Calu3 (cell line): ENCODE measurements at regions not wholly inside any gene's neighbourhood (a gene's known extent, or its start where the extent isn't known, plus 50 kb on each side); places are given as distances from the start of the nearest gene placed in this dataset.

Experiments
- BruUV-seq: library from RNA; stranded (reverse); fragments of 400-500 nt; replicated peaks from 2 replicates; lab custom pipeline; 2021; lab: Mats Ljungman, UMichigan
- CTCF ChIA-PET: fragments of 300-600 bp; sonication (Branson Sonifier 250); formaldehyde crosslinking; loops from one replicate; lab custom pipeline; 2022; ENCODE audit warnings: antibody characterized with exemption; lab: Charles Lee
- DNase-seq: peaks from one replicate; pipeline ENCODE4 v3.0.0; 2022
- H3K27ac Mint-ChIP-seq: one replicate; pipeline ENCODE4 v1.8.0; 2022; ENCODE audit warnings: mixed read lengths; ENCODE audit not compliant: unreplicated experiment
- H3K27me3 Mint-ChIP-seq: one replicate; pipeline ENCODE4 v1.8.0; 2022; ENCODE audit warnings: mixed read lengths; ENCODE audit not compliant: unreplicated experiment
- H3K36me3 Mint-ChIP-seq: one replicate; pipeline ENCODE4 v1.8.0; 2022; ENCODE audit warnings: mild to moderate bottlenecking, moderate library complexity, mixed read lengths; ENCODE audit not compliant: insufficient read depth, unreplicated experiment
- H3K4me1 Mint-ChIP-seq: one replicate; pipeline ENCODE4 v1.8.0; 2022; ENCODE audit warnings: mild to moderate bottlenecking, low read depth, mixed read lengths; ENCODE audit not compliant: unreplicated experiment
- H3K4me3 Mint-ChIP-seq: one replicate; pipeline ENCODE4 v1.8.0; 2022; ENCODE audit warnings: mild to moderate bottlenecking, low read depth, moderate library complexity, mixed read lengths; ENCODE audit not compliant: unreplicated experiment
- H3K9me3 Mint-ChIP-seq: one replicate; pipeline ENCODE4 v1.8.0; 2022; ENCODE audit warnings: low read depth, mixed read lengths; ENCODE audit not compliant: unreplicated experiment
- intact Hi-C: fragments of 100-400 bp; cut with micrococcal nuclease; formaldehyde crosslinking; loops from one replicate; pipeline ENCODE4 v1.10.0; 2022; ENCODE audit not compliant: unreplicated experiment
- TF ChIP-seq, protein P1 (sequence below): fragments of 200-600 bp; IDR thresholded peaks from one replicate; pipeline ENCODE4 v1.8.0; 2022; ENCODE audit warnings: antibody characterized with exemption; ENCODE audit not compliant: unreplicated experiment

- no peak for DNase-seq
- CTCF ChIA-PET: no interaction called here
- H3K4me1 Mint-ChIP-seq: peaks cover 8% of the 10 kb centered on the region
- no peak overlapping the region for H3K27ac Mint-ChIP-seq
- no peaks in the 10 kb centered on the region for H3K9me3 Mint-ChIP-seq
- TF ChIP-seq, protein P1, sequence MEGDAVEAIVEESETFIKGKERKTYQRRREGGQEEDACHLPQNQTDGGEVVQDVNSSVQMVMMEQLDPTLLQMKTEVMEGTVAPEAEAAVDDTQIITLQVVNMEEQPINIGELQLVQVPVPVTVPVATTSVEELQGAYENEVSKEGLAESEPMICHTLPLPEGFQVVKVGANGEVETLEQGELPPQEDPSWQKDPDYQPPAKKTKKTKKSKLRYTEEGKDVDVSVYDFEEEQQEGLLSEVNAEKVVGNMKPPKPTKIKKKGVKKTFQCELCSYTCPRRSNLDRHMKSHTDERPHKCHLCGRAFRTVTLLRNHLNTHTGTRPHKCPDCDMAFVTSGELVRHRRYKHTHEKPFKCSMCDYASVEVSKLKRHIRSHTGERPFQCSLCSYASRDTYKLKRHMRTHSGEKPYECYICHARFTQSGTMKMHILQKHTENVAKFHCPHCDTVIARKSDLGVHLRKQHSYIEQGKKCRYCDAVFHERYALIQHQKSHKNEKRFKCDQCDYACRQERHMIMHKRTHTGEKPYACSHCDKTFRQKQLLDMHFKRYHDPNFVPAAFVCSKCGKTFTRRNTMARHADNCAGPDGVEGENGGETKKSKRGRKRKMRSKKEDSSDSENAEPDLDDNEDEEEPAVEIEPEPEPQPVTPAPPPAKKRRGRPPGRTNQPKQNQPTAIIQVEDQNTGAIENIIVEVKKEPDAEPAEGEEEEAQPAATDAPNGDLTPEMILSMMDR: no peak
- intact Hi-C loops: no loop called here
- no TSS peak for BruUV-seq
- H3K4me3 Mint-ChIP-seq: no peak overlapping the region
- H3K27me3 Mint-ChIP-seq: no peaks in the 10 kb centered on the region
- no peaks in the 10 kb centered on the region for H3K36me3 Mint-ChIP-seq
Measured at GRCh38 chr13:30049692-30050091, 199.3 kb upstream of the UBL3 start.

DNA sequence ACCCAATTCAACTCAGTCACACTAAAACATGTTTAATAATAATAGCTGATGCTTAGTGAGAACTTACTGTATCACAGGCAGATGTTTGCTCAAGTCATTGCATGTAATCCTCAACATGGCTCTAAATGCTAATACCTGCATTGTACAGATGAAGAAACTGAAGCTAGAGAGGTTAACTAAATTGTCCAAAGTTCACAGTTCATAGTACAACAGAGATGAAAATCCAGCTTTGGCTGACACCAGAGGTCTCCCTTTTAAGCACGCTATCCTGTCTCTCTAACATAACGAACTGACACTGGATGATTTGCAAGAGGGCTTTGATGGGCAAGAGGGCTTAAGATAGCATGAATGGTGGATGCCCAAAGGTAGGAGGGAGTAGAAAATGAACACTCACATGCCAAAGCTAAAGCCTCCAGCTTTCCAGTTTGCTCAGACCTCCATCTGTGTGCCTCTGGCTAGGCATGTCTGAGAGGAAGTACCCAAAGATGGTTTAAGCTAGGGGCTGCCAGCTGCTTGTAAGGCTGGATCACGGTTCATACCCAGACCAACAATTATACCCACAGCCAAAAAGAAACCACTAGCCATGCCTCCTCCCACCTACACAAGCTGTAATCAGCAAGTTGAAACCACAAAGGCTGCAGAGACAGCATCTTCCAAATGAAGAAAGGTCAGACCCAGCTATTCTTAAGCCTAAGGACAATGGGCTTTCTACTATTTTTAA, 196.9 kb upstream of the UBL3 start:
- DNase-seq: no peak
- BruUV-seq: no TSS peak
- Mint-ChIP-seq H3K4me1 (peaks cover 8% of the 10 kb centered on the region), H3K4me3 (no peak overlapping the region), H3K36me3 (no peaks in the 10 kb centered on the region), H3K27me3 (no peaks in the 10 kb centered on the region), H3K9me3 (no peaks in the 10 kb centered on the region), H3K27ac (no peak overlapping the region)
- TF ChIP-seq, protein P1: no peak
- CTCF ChIA-PET: no interaction called here
- intact Hi-C loops: no loop called here

DNA sequence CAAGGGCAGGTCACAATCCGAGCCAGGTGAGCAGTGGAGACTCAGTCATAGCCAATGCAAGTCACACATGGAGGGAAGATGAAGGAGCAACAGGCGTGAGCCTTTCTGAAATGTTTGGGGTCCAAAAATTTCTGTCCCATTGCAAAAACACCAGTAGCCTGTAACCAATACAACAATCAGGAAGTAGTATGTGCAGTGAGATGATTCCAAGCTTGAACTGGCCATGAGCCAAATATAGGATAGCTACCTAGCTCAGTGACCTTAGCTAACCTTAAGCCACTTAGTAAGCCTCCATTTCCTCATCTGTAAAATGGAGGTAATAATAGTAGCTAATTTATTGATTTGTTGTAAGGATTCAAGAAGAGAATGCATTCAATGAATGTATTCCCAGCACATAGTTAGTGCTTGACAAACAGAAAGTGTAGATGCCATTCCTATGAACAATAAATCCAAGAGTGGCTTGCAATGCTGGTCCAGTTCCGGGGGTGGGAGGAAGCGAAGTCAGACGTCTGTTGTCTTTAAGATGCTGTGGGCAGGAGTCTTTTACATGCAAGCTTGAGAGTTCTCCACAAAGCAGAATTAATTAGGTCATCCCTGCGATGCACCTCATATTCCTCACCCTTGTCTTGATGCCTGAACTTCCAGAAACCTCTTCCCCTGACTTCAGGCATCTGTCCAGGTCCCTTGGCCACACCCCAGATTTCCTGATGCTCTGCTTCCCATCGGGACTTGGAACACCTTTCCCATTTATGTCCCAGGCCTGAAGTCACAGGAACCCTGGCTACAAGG, 195.7 kb upstream of the UBL3 start:
- CTCF ChIA-PET: no interaction called here
- Mint-ChIP-seq H3K27ac (no peak overlapping the region), H3K4me1 (peaks cover 8% of the 10 kb centered on the region), H3K9me3 (no peaks in the 10 kb centered on the region), H3K36me3 (no peaks in the 10 kb centered on the region), H3K27me3 (no peaks in the 10 kb centered on the region), H3K4me3 (no peak overlapping the region)
- TF ChIP-seq, protein P1: no peak
- no peak for DNase-seq
- intact Hi-C loops: no loop called here
- BruUV-seq: no TSS peak

- Mint-ChIP-seq H3K9me3 (no peaks in the 10 kb centered on the region), H3K4me3 (no peak overlapping the region), H3K27me3 (peaks cover 12% of the 10 kb centered on the region), H3K4me1 (peaks cover 8% of the 10 kb centered on the region), H3K27ac (no peak overlapping the region), H3K36me3 (no peaks in the 10 kb centered on the region)
- BruUV-seq: no TSS peak
- TF ChIP-seq, protein P1: no peak
- CTCF ChIA-PET: no interaction called here
- intact Hi-C loops: no loop called here
- DNase-seq: no peak
Measured at GRCh38 chr13:30044932-30045331, 194.5 kb upstream of the UBL3 start.
